ENCODE measurements at regions not wholly inside any gene's neighbourhood (a gene's known extent, or its start where the extent isn't known, plus 50 kb on each side); places are given as distances from the start of the nearest gene placed in this dataset.

DNA sequence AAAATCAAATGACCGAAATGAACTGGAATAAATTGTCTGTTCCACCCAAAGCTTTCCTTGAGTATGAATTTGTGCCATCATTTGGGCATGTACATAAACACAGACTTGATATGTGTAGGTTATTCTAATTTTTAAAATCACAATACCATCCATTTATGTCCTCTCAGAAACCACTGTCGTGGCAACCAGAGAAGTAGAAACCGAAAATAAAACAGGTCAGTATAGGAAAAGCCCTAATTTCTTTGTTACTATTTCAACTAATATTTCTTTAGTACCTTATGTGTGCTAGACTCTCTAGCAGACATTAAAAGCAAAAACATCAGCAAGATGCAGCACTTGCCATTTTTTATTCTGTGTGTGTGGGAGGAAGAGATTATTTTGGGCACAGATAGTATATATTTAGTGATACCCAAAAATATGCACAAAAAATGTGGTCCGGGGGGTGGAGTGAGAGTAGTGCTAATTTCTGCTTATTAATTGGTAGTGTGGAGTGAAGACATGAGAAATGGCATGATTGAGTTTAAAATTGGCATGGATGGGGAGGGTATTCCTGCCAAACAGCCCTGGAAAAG is 130.8 kb upstream of the CNTN1 start:
- TF ChIP-seq POLR2A (IDR thresholded peaks at IDR 0.05; ENCODE audit: low read depth, low read length) (no peak), POLR2AphosphoS5 (IDR thresholded peaks at IDR 0.05; ENCODE audit: low read depth, low read length) (no peak), TAF1 (IDR thresholded peaks at IDR 0.05; ENCODE audit: borderline replicate concordance, low read depth, low read length) (no peak)
